GM21576 (cell line): ENCODE measurements at regions not wholly inside any gene's neighbourhood (a gene's known extent, or its start where the extent isn't known, plus 50 kb on each side); places are given as distances from the start of the nearest gene placed in this dataset.
"Not testable (repeated sequence)": the region's sequence is repeated elsewhere in the genome, so short reads cannot be mapped to it uniquely, and the experiment has no call there.

ENCODE experiments used
- ATAC-seq: cut with Tn5 transposase; IDR thresholded peaks from one replicate; pipeline ENCODE4 v1.9.1; 2021; ENCODE audit warnings: mild to moderate bottlenecking, moderate library complexity; ENCODE audit not compliant: unreplicated experiment

- ATAC-seq, result no peak
Observed at GRCh38 chr3:5732081-5732480, 544.6 kb downstream of the EDEM1 start.

- ATAC-seq, result no peak
Observed at GRCh38 chr3:5733995-5734394, 546.5 kb downstream of the EDEM1 start.

GRCh38 chr3:5735896-5736295, 548.4 kb downstream of the EDEM1 start:
- ATAC-seq, result no peak

- no peak for ATAC-seq
Observed at GRCh38 chr3:5739299-5739935, 551.9 kb downstream of the EDEM1 start.

GRCh38 chr3:5739949-5740348, 552.4 kb downstream of the EDEM1 start:
- ATAC-seq, result no peak

DNA sequence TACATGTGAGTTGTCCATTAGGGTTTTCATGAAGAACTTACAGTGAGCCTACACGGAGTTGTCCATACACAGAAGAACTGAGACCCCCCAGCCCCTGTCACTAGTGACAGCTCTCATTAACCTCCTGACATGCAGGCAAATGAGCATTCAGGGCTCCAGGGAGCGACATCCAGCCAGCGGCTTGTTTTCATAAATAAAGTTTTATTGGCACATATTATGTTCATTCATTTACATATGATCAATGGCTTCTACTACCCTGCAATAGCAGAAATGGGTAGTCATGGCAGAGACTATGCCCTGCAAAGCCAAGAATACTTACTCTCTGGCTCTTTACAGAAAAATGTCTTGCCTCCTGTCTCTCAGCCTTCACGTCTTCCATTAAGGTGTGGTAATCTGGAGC, 553.5 kb downstream of the EDEM1 start:
- no peak for ATAC-seq

DNA sequence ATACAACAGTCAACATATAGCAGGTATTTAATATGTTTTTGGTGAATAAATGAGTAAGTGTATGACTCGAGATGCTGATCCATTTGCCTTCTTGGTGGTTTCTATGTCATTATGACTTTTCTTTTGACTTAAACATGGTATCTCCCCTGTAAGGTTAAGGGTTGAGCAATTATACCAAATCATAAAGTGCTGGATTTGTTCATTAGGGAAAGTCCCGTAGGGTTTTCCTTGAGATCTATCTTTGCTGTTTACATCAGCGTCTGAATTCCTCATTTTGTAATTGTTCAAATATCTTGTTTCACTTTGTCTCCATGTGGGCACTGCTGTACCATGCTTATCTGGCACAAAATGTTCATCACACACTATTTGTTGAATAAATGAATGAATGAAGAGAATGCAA, 562.6 kb downstream of the EDEM1 start:
- no peak for ATAC-seq

DNA sequence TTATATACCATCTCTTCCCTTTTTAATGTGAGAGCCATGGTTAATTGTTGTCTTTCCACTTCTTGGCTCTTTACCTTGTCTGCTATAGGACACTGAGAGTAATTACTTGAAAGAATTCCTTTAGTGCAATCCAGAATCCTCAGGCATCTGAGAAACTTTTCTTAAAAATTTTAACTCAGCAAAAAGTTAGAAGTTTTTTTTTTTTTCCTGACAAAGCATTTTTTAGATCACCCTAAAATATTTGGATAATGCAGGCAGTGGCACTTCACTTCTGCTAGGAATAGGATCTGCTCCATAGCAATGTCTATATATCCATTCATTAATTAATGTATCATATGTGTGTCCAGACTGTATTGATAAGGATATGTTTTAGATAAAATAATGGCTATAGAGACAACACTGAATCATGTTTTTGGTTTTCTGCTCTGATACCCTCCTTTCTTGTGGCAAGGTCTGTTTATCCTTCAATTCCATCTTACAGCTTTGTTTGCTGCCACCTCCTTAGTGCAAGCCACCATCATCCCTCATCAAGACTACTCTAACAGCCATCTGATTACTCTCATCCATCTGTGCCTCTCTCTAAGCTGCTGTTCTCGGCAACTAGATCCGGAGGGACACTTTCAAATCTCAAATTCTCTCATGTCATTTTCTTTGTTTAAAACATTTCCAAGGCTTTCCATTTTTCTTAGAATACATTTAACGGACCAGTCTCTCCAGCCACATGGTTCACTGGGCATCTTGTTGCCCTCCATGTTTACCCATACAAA, 563.5 kb downstream of the EDEM1 start:
- no peak for ATAC-seq

DNA sequence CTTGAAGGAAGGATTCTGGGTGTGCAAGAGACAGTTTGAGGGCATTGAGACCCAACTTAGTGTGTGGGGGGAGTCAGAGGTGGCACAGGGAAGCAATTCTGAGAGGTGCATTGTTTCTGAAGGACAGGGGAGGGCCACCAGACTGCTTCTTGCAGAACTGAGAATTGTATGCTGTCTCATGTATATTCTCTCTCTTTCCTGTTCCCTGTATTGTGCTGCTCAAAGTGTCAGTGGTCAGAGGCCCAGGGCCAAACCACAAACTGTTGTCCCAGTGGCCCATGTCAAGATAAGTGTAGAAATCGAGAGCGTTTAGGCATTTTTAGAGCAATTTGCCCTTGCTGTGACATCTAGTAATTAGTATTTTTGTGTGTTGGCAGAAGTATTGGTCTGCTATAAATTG, 567.1 kb downstream of the EDEM1 start:
- peak; percentile 58 for ATAC-seq

DNA sequence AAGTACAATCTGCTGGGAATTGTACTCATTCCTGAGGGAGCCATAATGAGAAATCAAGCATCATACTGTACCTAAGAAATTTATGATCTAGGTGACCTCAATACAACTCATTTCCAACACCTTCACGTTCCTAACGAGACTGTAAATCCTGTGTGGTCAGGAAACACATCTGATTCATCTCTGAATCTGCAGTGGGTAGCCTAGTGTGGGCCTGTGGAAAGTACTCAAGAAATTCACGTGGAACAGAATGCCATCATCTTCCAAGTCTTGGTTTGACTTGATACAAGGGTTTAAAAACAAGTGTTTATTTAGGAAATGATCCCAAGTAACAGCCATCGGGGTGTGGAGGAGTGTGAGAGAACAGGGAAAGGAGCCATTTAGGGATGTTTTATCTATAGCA, 568.9 kb downstream of the EDEM1 start:
- no peak for ATAC-seq

DNA sequence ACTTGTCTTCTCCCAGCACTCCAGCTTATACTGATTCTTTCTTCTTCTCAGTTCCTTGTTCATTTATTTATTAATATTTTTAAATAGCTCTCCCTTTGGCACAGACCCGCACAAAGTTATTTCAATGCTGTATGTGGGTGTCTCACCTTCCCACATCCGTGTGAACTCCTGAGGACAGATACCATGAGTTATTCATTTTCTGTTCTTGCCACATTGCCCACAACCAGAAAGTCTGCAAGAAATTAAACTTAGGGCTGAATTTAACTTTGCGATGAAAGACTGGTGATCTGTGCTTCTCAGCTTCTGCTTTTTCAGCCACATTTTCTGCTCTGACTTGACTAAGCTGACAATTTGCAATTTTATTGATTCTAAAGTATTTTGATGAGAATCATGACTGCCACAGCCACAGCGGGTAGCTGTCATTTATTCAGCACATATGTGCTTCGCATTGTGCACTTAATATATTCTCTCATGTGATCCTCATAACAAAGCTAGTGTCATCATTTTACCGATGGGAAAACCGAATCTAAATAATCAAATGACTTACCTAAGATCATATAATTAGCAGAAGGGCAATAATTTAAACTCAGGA, 569.8 kb downstream of the EDEM1 start:
- ATAC-seq, result no peak

GRCh38 chr3:5758699-5759098, 571.2 kb downstream of the EDEM1 start:
- no peak for ATAC-seq

DNA sequence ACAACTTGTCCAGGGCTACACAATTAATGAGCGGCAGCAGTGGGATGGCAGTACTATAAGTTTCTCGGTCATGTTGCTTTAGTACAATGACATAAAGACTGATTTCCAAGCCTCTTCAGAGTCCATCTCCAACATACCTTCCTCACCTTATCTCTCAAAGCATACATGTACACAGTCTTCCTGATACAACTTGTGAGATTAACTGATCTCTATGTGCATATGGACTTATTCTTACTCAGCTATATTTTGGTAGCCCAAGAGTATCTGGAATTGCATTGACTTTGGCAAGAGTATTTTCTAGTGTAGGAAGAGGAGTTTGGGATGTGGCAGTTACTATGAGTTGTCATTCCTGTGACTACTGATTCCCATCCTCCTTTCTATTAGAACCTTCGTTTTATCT, 575.0 kb downstream of the EDEM1 start:
- no peak for ATAC-seq

GRCh38 chr3:5766848-5767247, 579.3 kb downstream of the EDEM1 start:
- no peak for ATAC-seq

DNA sequence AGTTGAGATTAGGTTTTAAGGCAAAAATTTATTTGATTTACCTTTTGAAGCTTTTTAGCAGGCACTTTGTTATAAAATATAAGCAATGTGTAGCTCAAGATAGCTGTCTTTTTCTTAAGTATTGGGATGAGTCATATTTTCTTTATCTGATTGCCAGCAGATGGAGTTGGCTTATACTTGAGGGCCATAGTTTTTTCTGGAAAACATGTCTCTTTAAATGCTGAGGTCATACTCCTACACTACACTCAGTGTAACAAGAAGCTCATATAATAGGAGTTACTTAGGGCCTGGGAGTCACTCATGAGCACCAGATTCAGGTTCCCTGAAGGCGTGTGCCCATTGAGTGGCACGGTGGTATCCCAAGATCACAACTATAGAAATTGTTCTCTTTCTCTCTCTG, 579.8 kb downstream of the EDEM1 start:
- no peak for ATAC-seq

GRCh38 chr3:5768281-5768945, 580.9 kb downstream of the EDEM1 start:
- ATAC-seq, result no peak

- no peak for ATAC-seq
Observed at GRCh38 chr3:5769825-5770224, 582.3 kb downstream of the EDEM1 start.

DNA sequence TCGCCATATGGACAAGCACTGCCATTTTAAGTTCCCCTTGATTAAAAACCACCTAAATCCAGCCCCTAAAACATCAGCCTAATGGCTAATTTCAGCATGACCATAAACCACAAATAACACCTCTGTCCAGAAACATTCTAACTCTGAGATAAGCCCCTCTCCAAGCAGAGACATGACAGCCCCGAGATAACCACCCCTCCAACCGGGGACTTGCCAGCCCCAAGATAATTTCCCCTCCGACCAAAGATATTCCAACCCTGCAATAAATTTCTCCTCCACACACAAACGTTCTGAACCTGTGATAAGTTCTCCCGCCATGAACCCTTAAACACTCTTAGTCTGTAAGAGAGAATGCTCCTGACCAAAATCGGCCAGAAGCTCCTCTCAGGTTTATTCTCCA, 586.8 kb downstream of the EDEM1 start:
- ATAC-seq, result no peak

GRCh38 chr3:5775100-5775499, 587.6 kb downstream of the EDEM1 start:
- ATAC-seq, result not testable (repeated sequence)

- no peak for ATAC-seq
Observed at GRCh38 chr3:5784690-5785089, 597.2 kb downstream of the EDEM1 start.

GRCh38 chr3:5787861-5788488, 600.5 kb downstream of the EDEM1 start:
- ATAC-seq, result no peak
